ENCODE measurements at regions not wholly inside any gene's neighbourhood (a gene's known extent, or its start where the extent isn't known, plus 50 kb on each side); places are given as distances from the start of the nearest gene placed in this dataset.

DNA sequence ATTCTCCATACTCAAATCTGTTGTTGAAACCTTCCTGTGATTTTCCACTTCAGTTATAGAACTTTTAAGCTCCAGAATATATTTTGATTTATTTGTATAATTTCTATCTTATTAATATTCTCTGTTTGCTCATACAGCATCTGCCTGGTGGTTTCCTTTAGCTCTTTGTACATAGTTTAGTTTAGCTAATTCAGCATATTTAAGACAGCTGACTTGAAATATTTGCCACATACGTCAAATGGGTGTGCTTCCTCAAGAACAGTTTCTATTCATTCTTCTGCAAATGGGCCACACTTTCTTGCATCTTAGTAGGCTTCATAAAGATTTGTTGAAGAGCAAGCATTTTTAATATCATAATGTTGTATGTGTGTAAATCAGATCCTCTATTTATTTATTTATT lies 101.8 kb downstream of the MAGEC1 start (continued):
- TF ChIP-seq, protein P1, sequence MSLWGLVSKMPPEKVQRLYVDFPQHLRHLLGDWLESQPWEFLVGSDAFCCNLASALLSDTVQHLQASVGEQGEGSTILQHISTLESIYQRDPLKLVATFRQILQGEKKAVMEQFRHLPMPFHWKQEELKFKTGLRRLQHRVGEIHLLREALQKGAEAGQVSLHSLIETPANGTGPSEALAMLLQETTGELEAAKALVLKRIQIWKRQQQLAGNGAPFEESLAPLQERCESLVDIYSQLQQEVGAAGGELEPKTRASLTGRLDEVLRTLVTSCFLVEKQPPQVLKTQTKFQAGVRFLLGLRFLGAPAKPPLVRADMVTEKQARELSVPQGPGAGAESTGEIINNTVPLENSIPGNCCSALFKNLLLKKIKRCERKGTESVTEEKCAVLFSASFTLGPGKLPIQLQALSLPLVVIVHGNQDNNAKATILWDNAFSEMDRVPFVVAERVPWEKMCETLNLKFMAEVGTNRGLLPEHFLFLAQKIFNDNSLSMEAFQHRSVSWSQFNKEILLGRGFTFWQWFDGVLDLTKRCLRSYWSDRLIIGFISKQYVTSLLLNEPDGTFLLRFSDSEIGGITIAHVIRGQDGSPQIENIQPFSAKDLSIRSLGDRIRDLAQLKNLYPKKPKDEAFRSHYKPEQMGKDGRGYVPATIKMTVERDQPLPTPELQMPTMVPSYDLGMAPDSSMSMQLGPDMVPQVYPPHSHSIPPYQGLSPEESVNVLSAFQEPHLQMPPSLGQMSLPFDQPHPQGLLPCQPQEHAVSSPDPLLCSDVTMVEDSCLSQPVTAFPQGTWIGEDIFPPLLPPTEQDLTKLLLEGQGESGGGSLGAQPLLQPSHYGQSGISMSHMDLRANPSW (CRISPR knock-in tag; conservative IDR thresholded peaks at IDR 0.05; ENCODE audit: low read depth) = no peak
- no peak for TF ChIP-seq ZNF138 (CRISPR knock-in tag; conservative IDR thresholded peaks at IDR 0.05)
- TF ChIP-seq, protein P2, sequence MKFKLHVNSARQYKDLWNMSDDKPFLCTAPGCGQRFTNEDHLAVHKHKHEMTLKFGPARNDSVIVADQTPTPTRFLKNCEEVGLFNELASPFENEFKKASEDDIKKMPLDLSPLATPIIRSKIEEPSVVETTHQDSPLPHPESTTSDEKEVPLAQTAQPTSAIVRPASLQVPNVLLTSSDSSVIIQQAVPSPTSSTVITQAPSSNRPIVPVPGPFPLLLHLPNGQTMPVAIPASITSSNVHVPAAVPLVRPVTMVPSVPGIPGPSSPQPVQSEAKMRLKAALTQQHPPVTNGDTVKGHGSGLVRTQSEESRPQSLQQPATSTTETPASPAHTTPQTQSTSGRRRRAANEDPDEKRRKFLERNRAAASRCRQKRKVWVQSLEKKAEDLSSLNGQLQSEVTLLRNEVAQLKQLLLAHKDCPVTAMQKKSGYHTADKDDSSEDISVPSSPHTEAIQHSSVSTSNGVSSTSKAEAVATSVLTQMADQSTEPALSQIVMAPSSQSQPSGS (CRISPR knock-in tag; IDR thresholded peaks at IDR 0.05; ENCODE audit: borderline replicate concordance, low read depth) = no peak
- TF ChIP-seq, protein P3, sequence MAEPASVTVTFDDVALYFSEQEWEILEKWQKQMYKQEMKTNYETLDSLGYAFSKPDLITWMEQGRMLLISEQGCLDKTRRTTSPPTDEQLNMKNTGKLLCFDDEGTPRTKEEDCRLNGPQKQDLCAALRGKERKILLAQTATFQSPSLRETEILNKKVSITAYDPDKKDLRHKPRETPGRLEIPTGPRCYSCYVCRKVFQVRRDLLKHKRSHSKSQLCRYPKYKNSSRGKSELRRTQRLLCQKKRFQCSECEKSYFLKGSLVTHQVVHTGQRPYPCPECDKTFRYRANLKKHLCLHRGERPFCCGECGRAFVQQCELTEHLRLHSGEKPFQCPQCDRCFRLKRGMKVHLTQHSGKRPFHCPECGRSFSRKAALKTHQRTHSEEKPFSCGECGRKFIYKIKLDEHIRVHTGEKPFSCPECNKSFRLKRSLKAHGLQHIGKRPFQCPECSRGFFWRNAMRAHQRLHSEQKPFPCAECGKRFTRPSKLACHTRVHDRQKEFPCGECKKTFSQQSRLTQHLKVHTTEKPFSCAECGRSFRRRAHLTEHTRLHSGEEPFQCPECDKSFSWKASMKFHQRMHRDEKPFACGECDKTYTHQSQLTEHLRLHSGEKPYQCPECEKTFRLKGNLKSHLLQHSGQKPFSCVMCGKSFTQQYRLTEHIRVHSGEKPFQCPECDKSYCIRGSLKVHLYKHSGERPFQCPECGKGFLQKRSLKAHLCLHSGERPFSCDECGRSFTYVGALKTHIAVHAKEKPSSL (CRISPR knock-in tag; conservative IDR thresholded peaks at IDR 0.05) = no peak
- TF ChIP-seq NFATC4 (CRISPR knock-in tag; IDR thresholded peaks at IDR 0.05) = no peak
- TF ChIP-seq, protein P4, sequence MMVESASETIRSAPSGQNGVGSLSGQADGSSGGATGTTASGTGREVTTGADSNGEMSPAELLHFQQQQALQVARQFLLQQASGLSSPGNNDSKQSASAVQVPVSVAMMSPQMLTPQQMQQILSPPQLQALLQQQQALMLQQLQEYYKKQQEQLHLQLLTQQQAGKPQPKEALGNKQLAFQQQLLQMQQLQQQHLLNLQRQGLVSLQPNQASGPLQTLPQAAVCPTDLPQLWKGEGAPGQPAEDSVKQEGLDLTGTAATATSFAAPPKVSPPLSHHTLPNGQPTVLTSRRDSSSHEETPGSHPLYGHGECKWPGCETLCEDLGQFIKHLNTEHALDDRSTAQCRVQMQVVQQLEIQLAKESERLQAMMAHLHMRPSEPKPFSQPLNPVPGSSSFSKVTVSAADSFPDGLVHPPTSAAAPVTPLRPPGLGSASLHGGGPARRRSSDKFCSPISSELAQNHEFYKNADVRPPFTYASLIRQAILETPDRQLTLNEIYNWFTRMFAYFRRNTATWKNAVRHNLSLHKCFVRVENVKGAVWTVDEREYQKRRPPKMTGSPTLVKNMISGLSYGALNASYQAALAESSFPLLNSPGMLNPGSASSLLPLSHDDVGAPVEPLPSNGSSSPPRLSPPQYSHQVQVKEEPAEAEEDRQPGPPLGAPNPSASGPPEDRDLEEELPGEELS (CRISPR knock-in tag; IDR thresholded peaks at IDR 0.05) = no peak
- TF ChIP-seq TCF7 (CRISPR knock-in tag; IDR thresholded peaks at IDR 0.05; ENCODE audit: low read depth) = no peak
- TF ChIP-seq, protein P5, sequence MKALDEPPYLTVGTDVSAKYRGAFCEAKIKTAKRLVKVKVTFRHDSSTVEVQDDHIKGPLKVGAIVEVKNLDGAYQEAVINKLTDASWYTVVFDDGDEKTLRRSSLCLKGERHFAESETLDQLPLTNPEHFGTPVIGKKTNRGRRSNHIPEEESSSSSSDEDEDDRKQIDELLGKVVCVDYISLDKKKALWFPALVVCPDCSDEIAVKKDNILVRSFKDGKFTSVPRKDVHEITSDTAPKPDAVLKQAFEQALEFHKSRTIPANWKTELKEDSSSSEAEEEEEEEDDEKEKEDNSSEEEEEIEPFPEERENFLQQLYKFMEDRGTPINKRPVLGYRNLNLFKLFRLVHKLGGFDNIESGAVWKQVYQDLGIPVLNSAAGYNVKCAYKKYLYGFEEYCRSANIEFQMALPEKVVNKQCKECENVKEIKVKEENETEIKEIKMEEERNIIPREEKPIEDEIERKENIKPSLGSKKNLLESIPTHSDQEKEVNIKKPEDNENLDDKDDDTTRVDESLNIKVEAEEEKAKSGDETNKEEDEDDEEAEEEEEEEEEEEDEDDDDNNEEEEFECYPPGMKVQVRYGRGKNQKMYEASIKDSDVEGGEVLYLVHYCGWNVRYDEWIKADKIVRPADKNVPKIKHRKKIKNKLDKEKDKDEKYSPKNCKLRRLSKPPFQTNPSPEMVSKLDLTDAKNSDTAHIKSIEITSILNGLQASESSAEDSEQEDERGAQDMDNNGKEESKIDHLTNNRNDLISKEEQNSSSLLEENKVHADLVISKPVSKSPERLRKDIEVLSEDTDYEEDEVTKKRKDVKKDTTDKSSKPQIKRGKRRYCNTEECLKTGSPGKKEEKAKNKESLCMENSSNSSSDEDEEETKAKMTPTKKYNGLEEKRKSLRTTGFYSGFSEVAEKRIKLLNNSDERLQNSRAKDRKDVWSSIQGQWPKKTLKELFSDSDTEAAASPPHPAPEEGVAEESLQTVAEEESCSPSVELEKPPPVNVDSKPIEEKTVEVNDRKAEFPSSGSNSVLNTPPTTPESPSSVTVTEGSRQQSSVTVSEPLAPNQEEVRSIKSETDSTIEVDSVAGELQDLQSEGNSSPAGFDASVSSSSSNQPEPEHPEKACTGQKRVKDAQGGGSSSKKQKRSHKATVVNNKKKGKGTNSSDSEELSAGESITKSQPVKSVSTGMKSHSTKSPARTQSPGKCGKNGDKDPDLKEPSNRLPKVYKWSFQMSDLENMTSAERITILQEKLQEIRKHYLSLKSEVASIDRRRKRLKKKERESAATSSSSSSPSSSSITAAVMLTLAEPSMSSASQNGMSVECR (CRISPR knock-in tag; IDR thresholded peaks at IDR 0.05; ENCODE audit: borderline replicate concordance) = no peak
- TF ChIP-seq NFYB (CRISPR knock-in tag; conservative IDR thresholded peaks at IDR 0.05; ENCODE audit: low read depth) = no peak
- TF ChIP-seq, protein P6, sequence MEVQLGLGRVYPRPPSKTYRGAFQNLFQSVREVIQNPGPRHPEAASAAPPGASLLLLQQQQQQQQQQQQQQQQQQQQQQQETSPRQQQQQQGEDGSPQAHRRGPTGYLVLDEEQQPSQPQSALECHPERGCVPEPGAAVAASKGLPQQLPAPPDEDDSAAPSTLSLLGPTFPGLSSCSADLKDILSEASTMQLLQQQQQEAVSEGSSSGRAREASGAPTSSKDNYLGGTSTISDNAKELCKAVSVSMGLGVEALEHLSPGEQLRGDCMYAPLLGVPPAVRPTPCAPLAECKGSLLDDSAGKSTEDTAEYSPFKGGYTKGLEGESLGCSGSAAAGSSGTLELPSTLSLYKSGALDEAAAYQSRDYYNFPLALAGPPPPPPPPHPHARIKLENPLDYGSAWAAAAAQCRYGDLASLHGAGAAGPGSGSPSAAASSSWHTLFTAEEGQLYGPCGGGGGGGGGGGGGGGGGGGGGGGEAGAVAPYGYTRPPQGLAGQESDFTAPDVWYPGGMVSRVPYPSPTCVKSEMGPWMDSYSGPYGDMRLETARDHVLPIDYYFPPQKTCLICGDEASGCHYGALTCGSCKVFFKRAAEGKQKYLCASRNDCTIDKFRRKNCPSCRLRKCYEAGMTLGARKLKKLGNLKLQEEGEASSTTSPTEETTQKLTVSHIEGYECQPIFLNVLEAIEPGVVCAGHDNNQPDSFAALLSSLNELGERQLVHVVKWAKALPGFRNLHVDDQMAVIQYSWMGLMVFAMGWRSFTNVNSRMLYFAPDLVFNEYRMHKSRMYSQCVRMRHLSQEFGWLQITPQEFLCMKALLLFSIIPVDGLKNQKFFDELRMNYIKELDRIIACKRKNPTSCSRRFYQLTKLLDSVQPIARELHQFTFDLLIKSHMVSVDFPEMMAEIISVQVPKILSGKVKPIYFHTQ (CRISPR knock-in tag; IDR thresholded peaks at IDR 0.05) = no peak
- TF ChIP-seq, protein P7, sequence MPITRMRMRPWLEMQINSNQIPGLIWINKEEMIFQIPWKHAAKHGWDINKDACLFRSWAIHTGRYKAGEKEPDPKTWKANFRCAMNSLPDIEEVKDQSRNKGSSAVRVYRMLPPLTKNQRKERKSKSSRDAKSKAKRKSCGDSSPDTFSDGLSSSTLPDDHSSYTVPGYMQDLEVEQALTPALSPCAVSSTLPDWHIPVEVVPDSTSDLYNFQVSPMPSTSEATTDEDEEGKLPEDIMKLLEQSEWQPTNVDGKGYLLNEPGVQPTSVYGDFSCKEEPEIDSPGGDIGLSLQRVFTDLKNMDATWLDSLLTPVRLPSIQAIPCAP (CRISPR knock-in tag; IDR thresholded peaks at IDR 0.05) = no peak
- no peak for TF ChIP-seq ESRRA (CRISPR knock-in tag; IDR thresholded peaks at IDR 0.05; ENCODE audit: borderline replicate concordance)
